ENCODE measurements at regions not wholly inside any gene's neighbourhood (a gene's known extent, or its start where the extent isn't known, plus 50 kb on each side); places are given as distances from the start of the nearest gene placed in this dataset.

DNA sequence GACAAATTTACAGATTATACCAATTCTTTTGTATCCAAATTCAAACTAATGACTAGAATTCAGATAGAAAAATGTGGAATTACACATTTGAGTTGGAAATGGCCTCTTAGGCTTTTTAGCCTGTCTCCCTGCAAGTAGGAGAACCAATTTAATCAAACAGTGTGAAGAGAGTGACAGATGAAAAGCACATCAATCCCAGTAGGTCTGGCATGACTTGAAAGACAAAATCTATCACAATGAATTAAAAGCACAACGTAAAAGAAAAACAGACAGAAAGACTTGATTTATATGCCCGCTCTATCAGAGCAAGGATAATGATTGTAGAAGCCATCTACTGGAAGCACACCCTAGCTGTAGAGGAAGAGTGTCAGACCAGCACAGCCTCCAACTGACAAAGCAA lies 1084.4 kb upstream of the SPRY2 start:
- FAIRE-seq (no peak), DNase-seq (ENCODE audit: low read depth, low spot score) (no peak), ATAC-seq (no peak)
- Histone ChIP-seq H3K4me2 (ENCODE audit: control insufficient read depth, insufficient read depth) (no peak overlapping the region), H3K9me3 (replicated peaks; ENCODE audit: control insufficient read depth, insufficient read depth, low read length) (no peaks in the 10 kb centered on the region), H3K4me3 (no peak overlapping the region), H3K27ac (ENCODE audit: control insufficient read depth, insufficient read depth) (no peak overlapping the region), H3K36me3 (ENCODE audit: control insufficient read depth in 2 of 2, insufficient read depth in 2 of 2, low read length in 1 of 2) (no peaks in the 10 kb centered on the region), H3K9ac (ENCODE audit: control insufficient read depth, insufficient read depth, low read length) (no peak overlapping the region), H3K4me1 (ENCODE audit: control insufficient read depth, insufficient read depth, low read length) (no peaks in the 10 kb centered on the region), H2AFZ (ENCODE audit: control insufficient read depth, low read depth, low read length) (no peak overlapping the region), H3K27me3 (replicated peaks in 1 of 2; ENCODE audit: control insufficient read depth in 2 of 2, insufficient read depth in 2 of 2, low read length in 1 of 2) (no peaks in the 10 kb centered on the region), H4K20me1 (ENCODE audit: control insufficient read depth, insufficient read depth) (no peaks in the 10 kb centered on the region), H3K79me2 (ENCODE audit: control insufficient read depth, insufficient read depth, low read length) (no peaks in the 10 kb centered on the region)
- POLR2A ChIA-PET = no interaction called here
- SMC1A ChIA-PET (ENCODE audit: uncharacterized antibody, unreplicated experiment) = no interaction called here
- no peak for TF ChIP-seq CBFB (IDR thresholded peaks at IDR 0.05; ENCODE audit: low read depth)
- no peak for TF ChIP-seq EED (IDR thresholded peaks at IDR 0.05; ENCODE audit: low read depth)
- TF ChIP-seq MEF2B (IDR thresholded peaks at IDR 0.05; ENCODE audit: partially characterized antibody, poor library complexity, severe bottlenecking) = no peak
- CTCF ChIA-PET = no interaction called here
- BruUV-seq (replicated peaks) = no TSS peak
- RAD21 ChIA-PET (ENCODE audit: unreplicated experiment) = no interaction called here
- intact Hi-C loops (cut with micrococcal nuclease; ENCODE audit: unreplicated experiment) (no loop called here), in situ Hi-C loops (cut with MboI) (no loop called here)
- 55% methylated on average over 2 of the region's 2 CpGs for WGBS (ENCODE audit: insufficient coverage, insufficient replicate concordance, low lambda C conversion rate, missing lambda C conversion rate)

DNA sequence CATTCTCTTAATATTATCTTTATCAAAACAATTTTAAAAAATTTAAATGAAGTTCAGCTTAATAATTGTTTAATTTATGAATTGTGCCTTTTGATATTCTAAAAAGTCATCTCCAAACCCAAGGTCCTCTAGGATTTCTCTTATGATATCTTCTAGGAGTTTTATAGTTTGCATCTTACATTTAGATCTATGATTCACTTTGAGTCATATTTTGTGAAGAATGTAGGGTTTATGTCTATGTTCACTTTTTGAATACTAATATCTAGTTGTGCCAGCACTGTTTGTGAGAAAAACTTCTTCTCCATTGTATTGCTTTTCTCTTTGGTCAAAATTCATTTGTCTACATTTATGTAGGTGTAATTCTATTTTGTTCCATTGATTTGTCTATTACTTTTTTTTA lies 1068.4 kb upstream of the SPRY2 start:
- Histone ChIP-seq H2AFZ (ENCODE audit: control insufficient read depth, low read depth, low read length) (no peak overlapping the region), H3K27ac (ENCODE audit: control insufficient read depth, insufficient read depth) (no peak overlapping the region), H3K4me2 (ENCODE audit: control insufficient read depth, insufficient read depth) (no peak overlapping the region), H4K20me1 (ENCODE audit: control insufficient read depth, insufficient read depth) (no peaks in the 10 kb centered on the region), H3K4me3 (no peak overlapping the region), H3K79me2 (ENCODE audit: control insufficient read depth, insufficient read depth, low read length) (no peaks in the 10 kb centered on the region), H3K36me3 (ENCODE audit: control insufficient read depth in 2 of 2, insufficient read depth in 2 of 2, low read length in 1 of 2) (no peaks in the 10 kb centered on the region), H3K9me3 (replicated peaks; ENCODE audit: control insufficient read depth, insufficient read depth, low read length) (no peaks in the 10 kb centered on the region), H3K27me3 (replicated peaks in 1 of 2; ENCODE audit: control insufficient read depth in 2 of 2, insufficient read depth in 2 of 2, low read length in 1 of 2) (no peaks in the 10 kb centered on the region), H3K9ac (ENCODE audit: control insufficient read depth, insufficient read depth, low read length) (no peak overlapping the region), H3K4me1 (ENCODE audit: control insufficient read depth, insufficient read depth, low read length) (no peaks in the 10 kb centered on the region)
- FAIRE-seq (no peak), ATAC-seq (no peak), DNase-seq (ENCODE audit: low read depth, low spot score) (no peak)
- SMC1A ChIA-PET (ENCODE audit: uncharacterized antibody, unreplicated experiment) = no interaction called here
- intact Hi-C loops (cut with micrococcal nuclease; ENCODE audit: unreplicated experiment) = no loop called here
- BruUV-seq (replicated peaks) = no TSS peak
- CTCF ChIA-PET = no interaction called here
- TF ChIP-seq PAX5 (IDR thresholded peaks at IDR 0.05; ENCODE audit: borderline replicate concordance, low read depth, low read length) = no peak
- RAD21 ChIA-PET (ENCODE audit: unreplicated experiment) = interaction anchor here (0.6 kb wide), 1 partner anchor 70 kb away, joined by 4 read pairs; no protein-coding TSS in a partner anchor
- in situ Hi-C loops (cut with MboI) = no loop called here
- POLR2A ChIA-PET = no interaction called here

All from GM12878 (cell line).